ENCODE measurements at regions not wholly inside any gene's neighbourhood (a gene's known extent, or its start where the extent isn't known, plus 50 kb on each side); places are given as distances from the start of the nearest gene placed in this dataset.

DNA sequence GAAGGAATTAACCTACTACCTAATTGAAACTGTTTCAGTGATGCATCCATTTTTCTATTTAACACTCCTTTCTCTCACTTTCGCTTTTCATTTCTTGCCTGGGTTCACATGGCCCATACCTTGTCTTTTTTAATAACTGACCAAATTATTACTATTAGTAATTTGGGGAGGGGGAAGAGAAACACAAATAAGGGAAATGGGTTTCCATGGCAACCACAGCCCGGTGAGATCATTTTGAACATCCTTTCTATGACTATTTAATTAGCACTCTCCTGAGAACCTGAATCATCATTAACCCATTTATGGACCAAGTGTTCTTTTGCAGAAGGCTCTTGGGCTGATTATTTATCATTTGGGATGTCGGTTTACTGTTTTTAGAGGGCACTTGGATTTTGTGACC lies 628.2 kb upstream of the SALL1 start:
- TF ChIP-seq, protein P1, sequence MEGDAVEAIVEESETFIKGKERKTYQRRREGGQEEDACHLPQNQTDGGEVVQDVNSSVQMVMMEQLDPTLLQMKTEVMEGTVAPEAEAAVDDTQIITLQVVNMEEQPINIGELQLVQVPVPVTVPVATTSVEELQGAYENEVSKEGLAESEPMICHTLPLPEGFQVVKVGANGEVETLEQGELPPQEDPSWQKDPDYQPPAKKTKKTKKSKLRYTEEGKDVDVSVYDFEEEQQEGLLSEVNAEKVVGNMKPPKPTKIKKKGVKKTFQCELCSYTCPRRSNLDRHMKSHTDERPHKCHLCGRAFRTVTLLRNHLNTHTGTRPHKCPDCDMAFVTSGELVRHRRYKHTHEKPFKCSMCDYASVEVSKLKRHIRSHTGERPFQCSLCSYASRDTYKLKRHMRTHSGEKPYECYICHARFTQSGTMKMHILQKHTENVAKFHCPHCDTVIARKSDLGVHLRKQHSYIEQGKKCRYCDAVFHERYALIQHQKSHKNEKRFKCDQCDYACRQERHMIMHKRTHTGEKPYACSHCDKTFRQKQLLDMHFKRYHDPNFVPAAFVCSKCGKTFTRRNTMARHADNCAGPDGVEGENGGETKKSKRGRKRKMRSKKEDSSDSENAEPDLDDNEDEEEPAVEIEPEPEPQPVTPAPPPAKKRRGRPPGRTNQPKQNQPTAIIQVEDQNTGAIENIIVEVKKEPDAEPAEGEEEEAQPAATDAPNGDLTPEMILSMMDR (IDR thresholded peaks at IDR 0.05 in 8 of 11, conservative IDR thresholded peaks at IDR 0.05 in 3 of 11): no peak
- no peak for TF ChIP-seq POLR2AphosphoS5 (IDR thresholded peaks at IDR 0.05)
